ENCODE measurements at regions not wholly inside any gene's neighbourhood (a gene's known extent, or its start where the extent isn't known, plus 50 kb on each side); places are given as distances from the start of the nearest gene placed in this dataset.

GRCh38 chr5:98999631-99000030, 70.8 kb upstream of the CHD1 start:
- Mint-ChIP-seq H3K27ac (no peak overlapping the region), H3K4me1 (peaks cover 12% of the 10 kb centered on the region), H3K4me3 (no peak overlapping the region), H3K27me3 (ENCODE audit: low read depth in 3 of 3) (no peaks in the 10 kb centered on the region), H3K9me3 (peaks cover 0 to 4% (median under 1%) of the 10 kb centered on the region in 7 donors), H3K36me3 (no peaks in the 10 kb centered on the region)
- Histone ChIP-seq H3K27ac (ENCODE audit: low read depth in 1 of 2, low read length in 2 of 2) (no peak overlapping the region), H3K9me3 (replicated peaks in 1 of 2; ENCODE audit: control insufficient read depth in 1 of 2, insufficient read depth in 1 of 2, low read length in 2 of 2) (no peaks in the 10 kb centered on the region), H3K36me3 (replicated peaks in 1 of 2; ENCODE audit: control insufficient read depth in 1 of 2, insufficient read depth in 2 of 2, low read length in 2 of 2) (no peaks in the 10 kb centered on the region), H4K20me1 (ENCODE audit: insufficient read depth, low read length) (no peaks in the 10 kb centered on the region), H3K4me1 (ENCODE audit: control insufficient read depth in 1 of 2, insufficient read depth in 2 of 2, low read length in 2 of 2) (peaks cover 12 to 16% of the 10 kb centered on the region in 2 donors), H3K4me3 (replicated peaks in 1 of 3; ENCODE audit: low read depth in 2 of 3, low read length in 3 of 3) (no peak overlapping the region), H3K4me2 (replicated peaks; ENCODE audit: extremely low read depth, low read length, poor library complexity, severe bottlenecking) (no peak overlapping the region), H3K9ac (ENCODE audit: insufficient read depth, low read length, poor library complexity, severe bottlenecking) (no peak overlapping the region), H2AFZ (ENCODE audit: insufficient read depth, low read depth, low read length, poor library complexity, severe bottlenecking) (no peak overlapping the region), H3K27me3 (ENCODE audit: control insufficient read depth in 2 of 2, insufficient read depth in 2 of 2, low read length in 2 of 2) (no peaks in the 10 kb centered on the region), H3K79me2 (ENCODE audit: insufficient read depth, low read length) (no peaks in the 10 kb centered on the region)
- no peak for DNase-seq
- TF ChIP-seq CTCF (IDR thresholded peaks at IDR 0.05), result no peak
- no CpG with 5 or more reads among the region's 4 CpGs for WGBS (ENCODE audit: insufficient coverage)
- intact Hi-C loops (cut with micrococcal nuclease), result no loop called here

- Mint-ChIP-seq H3K27ac (no peak overlapping the region), H3K4me1 (peaks cover 8% of the 10 kb centered on the region), H3K4me3 (no peak overlapping the region), H3K27me3 (ENCODE audit: low read depth in 3 of 3) (no peaks in the 10 kb centered on the region), H3K9me3 (peaks cover 0 to 3% (median 0%) of the 10 kb centered on the region in 7 donors), H3K36me3 (no peaks in the 10 kb centered on the region)
- no peak for TF ChIP-seq CTCF (IDR thresholded peaks at IDR 0.05)
- H3K27ac ChIP-seq (ENCODE audit: low read depth in 1 of 2, low read length in 2 of 2), result no peak overlapping the region
- H2AFZ ChIP-seq (ENCODE audit: insufficient read depth, low read depth, low read length, poor library complexity, severe bottlenecking), result no peak overlapping the region
- no peaks in the 10 kb centered on the region for H4K20me1 ChIP-seq (ENCODE audit: insufficient read depth, low read length)
- no peak overlapping the region for H3K4me2 ChIP-seq (replicated peaks; ENCODE audit: extremely low read depth, low read length, poor library complexity, severe bottlenecking)
- H3K9ac ChIP-seq (ENCODE audit: insufficient read depth, low read length, poor library complexity, severe bottlenecking), result no peak overlapping the region
- no peak overlapping the region for H3K4me3 ChIP-seq (replicated peaks in 1 of 3; ENCODE audit: low read depth in 2 of 3, low read length in 3 of 3)
- peaks cover 8 to 14% of the 10 kb centered on the region in 2 donors for H3K4me1 ChIP-seq (ENCODE audit: control insufficient read depth in 1 of 2, insufficient read depth in 2 of 2, low read length in 2 of 2)
- no peaks in the 10 kb centered on the region for H3K27me3 ChIP-seq (ENCODE audit: control insufficient read depth in 2 of 2, insufficient read depth in 2 of 2, low read length in 2 of 2)
- H3K9me3 ChIP-seq (replicated peaks in 1 of 2; ENCODE audit: control insufficient read depth in 1 of 2, insufficient read depth in 1 of 2, low read length in 2 of 2), result no peaks in the 10 kb centered on the region
- H3K36me3 ChIP-seq (replicated peaks in 1 of 2; ENCODE audit: control insufficient read depth in 1 of 2, insufficient read depth in 2 of 2, low read length in 2 of 2), result no peaks in the 10 kb centered on the region
- no peaks in the 10 kb centered on the region for H3K79me2 ChIP-seq (ENCODE audit: insufficient read depth, low read length)
- no peak for DNase-seq
- no CpG with 5 or more reads among the region's 5 CpGs for whole genome bisulfite sequencing (ENCODE audit: insufficient coverage)
- intact Hi-C loops (cut with micrococcal nuclease), result no loop called here
Observed at GRCh38 chr5:98997000-98997399, 68.2 kb upstream of the CHD1 start.
